K562 (cell line): ENCODE measurements at regions not wholly inside any gene's neighbourhood (a gene's known extent, or its start where the extent isn't known, plus 50 kb on each side); places are given as distances from the start of the nearest gene placed in this dataset.

Source experiments
- BRCA1 ChIP-seq, 2 experiments: fragments of 450-650 bp in 1 of 2; sonication (generic) in 1 of 2; formaldehyde crosslinking in 1 of 2; IDR thresholded peaks; 2 replicates each; pipeline versions ENCODE4 v1.5.0 to v1.6.1; 2017 to 2020; ENCODE audit warnings: mild to moderate bottlenecking in 1 of 2, missing genetic modification reagents in 1 of 2
- REST ChIP-seq, 2 experiments: fragments of 450-650 bp; formaldehyde crosslinking in 1 of 2; IDR thresholded peaks; 2 replicates each; pipeline versions ENCODE4 v1.4.0 to v1.6.1; 2014 to 2020; ENCODE audit warnings: mild to moderate bottlenecking in 2 of 2, borderline replicate concordance in 1 of 2, low read depth in 1 of 2

GRCh38 chr2:159851941-159852340, 53.9 kb upstream of the CD302 start:
- no peak for TF ChIP-seq BRCA1 (IDR thresholded peaks at IDR 0.05)
- TF ChIP-seq BRCA1 (CRISPR knock-in tag; IDR thresholded peaks at IDR 0.05), result no peak
- TF ChIP-seq REST (IDR thresholded peaks at IDR 0.05; ENCODE audit: borderline replicate concordance), result no peak
- no peak for TF ChIP-seq REST (CRISPR knock-in tag; IDR thresholded peaks at IDR 0.05; ENCODE audit: low read depth)
